ENCODE measurements at regions not wholly inside any gene's neighbourhood (a gene's known extent, or its start where the extent isn't known, plus 50 kb on each side); places are given as distances from the start of the nearest gene placed in this dataset.

DNA sequence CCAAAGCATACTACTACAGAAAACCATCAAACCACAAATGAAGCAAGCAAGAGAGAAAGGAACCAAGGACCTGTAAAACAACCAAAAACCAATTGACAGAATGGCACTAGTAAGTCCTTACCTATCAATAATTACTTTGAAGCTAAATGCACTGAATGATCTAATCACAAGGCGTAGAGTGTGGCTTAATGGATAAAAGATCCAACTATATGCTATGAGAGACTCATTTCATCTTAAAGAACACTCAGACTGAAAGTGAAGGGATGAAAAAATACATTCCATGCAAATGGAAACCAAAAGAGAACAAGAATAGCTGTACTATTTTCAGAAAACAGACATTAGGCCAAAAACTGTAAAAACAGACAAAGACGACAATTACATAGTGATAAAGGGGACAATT lies 70.7 kb downstream of the CRPPA start:
- Histone ChIP-seq H3K27ac (ENCODE audit: low read depth in 2 of 2, low read length in 2 of 2) (no peak overlapping the region), H3K27me3 (ENCODE audit: control insufficient read depth, insufficient read depth, low read length) (no peaks in the 10 kb centered on the region), H3K36me3 (ENCODE audit: control insufficient read depth in 2 of 3, insufficient read depth in 3 of 3, low read length in 3 of 3) (no peaks in the 10 kb centered on the region), H3K4me3 (ENCODE audit: low read length in 3 of 3) (no peak overlapping the region), H3K9ac (ENCODE audit: low read length in 3 of 3) (no peak overlapping the region), H3K9me3 (ENCODE audit: control insufficient read depth in 2 of 3, insufficient read depth in 1 of 3, low read length in 3 of 3) (peaks cover 0 to 5% (median 0%) of the 10 kb centered on the region in 3 donors), H3K4me1 (ENCODE audit: control insufficient read depth in 2 of 3, insufficient read depth in 2 of 3, low read depth in 1 of 3, low read length in 3 of 3) (no peaks in the 10 kb centered on the region)
- intact Hi-C loops (cut with DNase I) = no loop called here
- FAIRE-seq (no peak), DNase-seq (no peak)
- TF ChIP-seq, protein P1, sequence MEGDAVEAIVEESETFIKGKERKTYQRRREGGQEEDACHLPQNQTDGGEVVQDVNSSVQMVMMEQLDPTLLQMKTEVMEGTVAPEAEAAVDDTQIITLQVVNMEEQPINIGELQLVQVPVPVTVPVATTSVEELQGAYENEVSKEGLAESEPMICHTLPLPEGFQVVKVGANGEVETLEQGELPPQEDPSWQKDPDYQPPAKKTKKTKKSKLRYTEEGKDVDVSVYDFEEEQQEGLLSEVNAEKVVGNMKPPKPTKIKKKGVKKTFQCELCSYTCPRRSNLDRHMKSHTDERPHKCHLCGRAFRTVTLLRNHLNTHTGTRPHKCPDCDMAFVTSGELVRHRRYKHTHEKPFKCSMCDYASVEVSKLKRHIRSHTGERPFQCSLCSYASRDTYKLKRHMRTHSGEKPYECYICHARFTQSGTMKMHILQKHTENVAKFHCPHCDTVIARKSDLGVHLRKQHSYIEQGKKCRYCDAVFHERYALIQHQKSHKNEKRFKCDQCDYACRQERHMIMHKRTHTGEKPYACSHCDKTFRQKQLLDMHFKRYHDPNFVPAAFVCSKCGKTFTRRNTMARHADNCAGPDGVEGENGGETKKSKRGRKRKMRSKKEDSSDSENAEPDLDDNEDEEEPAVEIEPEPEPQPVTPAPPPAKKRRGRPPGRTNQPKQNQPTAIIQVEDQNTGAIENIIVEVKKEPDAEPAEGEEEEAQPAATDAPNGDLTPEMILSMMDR (IDR thresholded peaks at IDR 0.05; ENCODE audit: borderline replicate concordance, extremely low read depth, insufficient read depth) = no peak

DNA sequence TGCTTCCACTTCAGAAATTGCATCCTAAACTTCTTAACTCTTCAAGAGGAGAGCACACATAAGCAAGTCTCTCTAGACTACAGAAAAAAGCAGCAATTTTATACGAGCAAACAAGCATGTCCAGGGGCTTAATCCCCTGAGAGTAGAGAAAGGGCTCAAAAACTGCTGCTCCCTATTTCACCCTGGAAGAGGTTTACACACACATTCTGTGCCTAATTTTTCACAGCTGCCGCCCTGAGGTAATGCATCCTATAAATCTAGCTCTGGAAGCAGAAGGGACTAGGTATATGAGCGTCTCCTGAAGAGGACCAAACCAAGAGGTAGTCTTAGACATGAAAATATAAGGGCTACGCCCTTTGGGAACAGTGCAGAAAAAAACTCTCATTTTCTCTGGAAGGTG lies 73.1 kb downstream of the CRPPA start:
- Histone ChIP-seq H3K4me3 (ENCODE audit: low read length in 3 of 3) (no peak overlapping the region), H3K27ac (ENCODE audit: low read depth in 2 of 2, low read length in 2 of 2) (no peak overlapping the region), H3K4me1 (ENCODE audit: control insufficient read depth in 2 of 3, insufficient read depth in 2 of 3, low read depth in 1 of 3, low read length in 3 of 3) (no peaks in the 10 kb centered on the region), H3K9me3 (ENCODE audit: control insufficient read depth in 2 of 3, insufficient read depth in 1 of 3, low read length in 3 of 3) (peaks cover 0 to 6% (median 5%) of the 10 kb centered on the region in 3 donors), H3K9ac (ENCODE audit: low read length in 3 of 3) (no peak overlapping the region), H3K36me3 (ENCODE audit: control insufficient read depth in 2 of 3, insufficient read depth in 3 of 3, low read length in 3 of 3) (no peaks in the 10 kb centered on the region), H3K27me3 (ENCODE audit: control insufficient read depth, insufficient read depth, low read length) (no peaks in the 10 kb centered on the region)
- TF ChIP-seq, protein P1 (IDR thresholded peaks at IDR 0.05; ENCODE audit: borderline replicate concordance, extremely low read depth, insufficient read depth) = no peak
- DNase-seq (peak in 1 of 5 donors; percentile 6), FAIRE-seq (no peak)
- intact Hi-C loops (cut with DNase I) = no loop called here

DNA sequence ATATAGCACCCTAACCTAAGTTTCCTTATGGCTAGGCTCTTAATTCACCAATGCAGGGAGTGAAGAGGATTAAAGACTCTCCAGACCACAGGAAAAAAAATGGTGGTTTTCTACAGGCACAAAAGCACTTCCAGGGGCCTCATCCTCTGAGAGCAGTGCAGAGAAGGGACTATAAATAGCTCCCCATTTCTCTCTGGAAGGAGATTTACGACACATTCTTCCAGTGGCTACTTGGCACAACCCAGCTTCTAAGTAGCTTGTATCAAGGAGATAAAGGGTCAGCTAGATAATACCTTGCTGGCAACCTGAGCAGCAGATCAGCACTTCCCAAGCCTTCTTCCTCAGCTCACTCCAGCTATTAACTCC lies 73.5 kb downstream of the CRPPA start:
- H3K4me1 ChIP-seq (ENCODE audit: control insufficient read depth in 2 of 3, insufficient read depth in 2 of 3, low read depth in 1 of 3, low read length in 3 of 3) = no peaks in the 10 kb centered on the region
- intact Hi-C loops (cut with DNase I) = no loop called here
- no peak overlapping the region for H3K27ac ChIP-seq (ENCODE audit: low read depth in 2 of 2, low read length in 2 of 2)
- peaks cover 0 to 6% (median 5%) of the 10 kb centered on the region in 3 donors for H3K9me3 ChIP-seq (ENCODE audit: control insufficient read depth in 2 of 3, insufficient read depth in 1 of 3, low read length in 3 of 3)
- H3K36me3 ChIP-seq (ENCODE audit: control insufficient read depth in 2 of 3, insufficient read depth in 3 of 3, low read length in 3 of 3) = no peaks in the 10 kb centered on the region
- no peaks in the 10 kb centered on the region for H3K27me3 ChIP-seq (ENCODE audit: control insufficient read depth, insufficient read depth, low read length)
- no peak overlapping the region for H3K4me3 ChIP-seq (ENCODE audit: low read length in 3 of 3)
- H3K9ac ChIP-seq (ENCODE audit: low read length in 3 of 3) = no peak overlapping the region
- TF ChIP-seq, protein P1 (IDR thresholded peaks at IDR 0.05; ENCODE audit: borderline replicate concordance, extremely low read depth, insufficient read depth) = no peak
- FAIRE-seq (no peak), DNase-seq (peak in 2 of 5 donors; percentile 21 to 36)

Measured in kidney (tissue), 13 donors.